DOHH2 (cell line): ENCODE measurements at regions not wholly inside any gene's neighbourhood (a gene's known extent, or its start where the extent isn't known, plus 50 kb on each side); places are given as distances from the start of the nearest gene placed in this dataset.

ENCODE experiments used
- EZH2phosphoT487 ChIP-seq: fragments of 200-600 bp; sonication (generic); IDR thresholded peaks from 2 replicates; pipeline ENCODE4 v1.6.1; 2017; ENCODE audit warnings: borderline replicate concordance, mild to moderate bottlenecking, antibody characterized with exemption, low read length, moderate library complexity, mixed read lengths
- TF ChIP-seq, protein P1 (sequence below): fragments of 200-600 bp; sonication (generic); IDR thresholded peaks from one replicate; pipeline ENCODE4 v1.5.1; 2014; ENCODE audit warnings: antibody characterized with exemption, mild to moderate bottlenecking, low read depth, low read length; ENCODE audit not compliant: poor library complexity, severe bottlenecking

DNA sequence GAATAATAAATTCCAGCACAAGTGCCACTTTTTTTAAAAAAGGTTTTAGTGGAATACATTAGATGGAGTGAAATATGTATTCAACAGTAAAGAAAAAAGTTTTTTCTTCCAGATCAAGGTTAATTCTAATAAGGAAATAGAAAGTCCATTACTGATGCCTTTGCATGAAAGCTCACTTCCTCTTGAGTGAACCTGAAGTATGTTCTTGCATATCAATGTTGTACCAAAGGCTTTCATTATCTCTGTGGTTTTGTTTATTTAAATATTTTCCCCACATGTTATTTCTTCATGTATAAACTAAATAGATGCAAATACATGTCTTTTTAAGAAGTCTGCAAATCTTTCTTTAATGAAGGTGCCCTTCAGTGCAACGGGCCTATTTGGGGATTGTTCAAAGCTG lies 307.9 kb downstream of the C4orf33 start:
- TF ChIP-seq, protein P1, sequence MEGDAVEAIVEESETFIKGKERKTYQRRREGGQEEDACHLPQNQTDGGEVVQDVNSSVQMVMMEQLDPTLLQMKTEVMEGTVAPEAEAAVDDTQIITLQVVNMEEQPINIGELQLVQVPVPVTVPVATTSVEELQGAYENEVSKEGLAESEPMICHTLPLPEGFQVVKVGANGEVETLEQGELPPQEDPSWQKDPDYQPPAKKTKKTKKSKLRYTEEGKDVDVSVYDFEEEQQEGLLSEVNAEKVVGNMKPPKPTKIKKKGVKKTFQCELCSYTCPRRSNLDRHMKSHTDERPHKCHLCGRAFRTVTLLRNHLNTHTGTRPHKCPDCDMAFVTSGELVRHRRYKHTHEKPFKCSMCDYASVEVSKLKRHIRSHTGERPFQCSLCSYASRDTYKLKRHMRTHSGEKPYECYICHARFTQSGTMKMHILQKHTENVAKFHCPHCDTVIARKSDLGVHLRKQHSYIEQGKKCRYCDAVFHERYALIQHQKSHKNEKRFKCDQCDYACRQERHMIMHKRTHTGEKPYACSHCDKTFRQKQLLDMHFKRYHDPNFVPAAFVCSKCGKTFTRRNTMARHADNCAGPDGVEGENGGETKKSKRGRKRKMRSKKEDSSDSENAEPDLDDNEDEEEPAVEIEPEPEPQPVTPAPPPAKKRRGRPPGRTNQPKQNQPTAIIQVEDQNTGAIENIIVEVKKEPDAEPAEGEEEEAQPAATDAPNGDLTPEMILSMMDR = no peak
- TF ChIP-seq EZH2phosphoT487 = no peak
